NCI-H1930 (cell line): ENCODE measurements at regions not wholly inside any gene's neighbourhood (a gene's known extent, or its start where the extent isn't known, plus 50 kb on each side); places are given as distances from the start of the nearest gene placed in this dataset.

Source experiments
- DNase-seq, 2 experiments: peaks; one replicate each; lab custom pipeline; 2025; lab: John Stamatoyannopoulos, UW

- no peak for DNase-seq
Measured at GRCh38 chr13:74485757-74486156, 351.6 kb upstream of the KLF12 start.

GRCh38 chr13:74479124-74479523, 344.9 kb upstream of the KLF12 start:
- no peak for DNase-seq

GRCh38 chr13:74476788-74477187, 342.6 kb upstream of the KLF12 start:
- DNase-seq, result no peak

GRCh38 chr13:74476365-74476764, 342.2 kb upstream of the KLF12 start:
- no peak for DNase-seq

GRCh38 chr13:74466864-74467263, 332.7 kb upstream of the KLF12 start:
- DNase-seq, result no peak

GRCh38 chr13:74466020-74466419, 331.8 kb upstream of the KLF12 start:
- no peak for DNase-seq

GRCh38 chr13:74465271-74465670, 331.1 kb upstream of the KLF12 start:
- no peak for DNase-seq

GRCh38 chr13:74464670-74465069, 330.5 kb upstream of the KLF12 start:
- no peak for DNase-seq

GRCh38 chr13:74461011-74461410, 326.8 kb upstream of the KLF12 start:
- no peak for DNase-seq

GRCh38 chr13:74452881-74453280, 318.7 kb upstream of the KLF12 start:
- no peak for DNase-seq

GRCh38 chr13:74452176-74452575, 318.0 kb upstream of the KLF12 start:
- no peak for DNase-seq

GRCh38 chr13:74450964-74451363, 316.8 kb upstream of the KLF12 start:
- no peak for DNase-seq

GRCh38 chr13:74450525-74450845, 316.3 kb upstream of the KLF12 start:
- no peak for DNase-seq

- DNase-seq, result no peak
Measured at GRCh38 chr13:74449811-74450524, 315.8 kb upstream of the KLF12 start.

- no peak for DNase-seq
Measured at GRCh38 chr13:74444864-74445479, 310.8 kb upstream of the KLF12 start.

GRCh38 chr13:74444161-74444571, 310.0 kb upstream of the KLF12 start:
- no peak for DNase-seq

- DNase-seq, result no peak
Measured at GRCh38 chr13:74443631-74444030, 309.4 kb upstream of the KLF12 start.

- DNase-seq, result no peak
Measured at GRCh38 chr13:74442751-74443150, 308.5 kb upstream of the KLF12 start.

- no peak for DNase-seq
Measured at GRCh38 chr13:74438901-74439300, 304.7 kb upstream of the KLF12 start.

- DNase-seq, result no peak
Measured at GRCh38 chr13:74434782-74435181, 300.6 kb upstream of the KLF12 start.

GRCh38 chr13:74424455-74424854, 290.3 kb upstream of the KLF12 start:
- DNase-seq, result no peak

GRCh38 chr13:74423434-74423833, 289.2 kb upstream of the KLF12 start:
- DNase-seq, result no peak

GRCh38 chr13:74414458-74414857, 280.3 kb upstream of the KLF12 start:
- DNase-seq, result no peak

GRCh38 chr13:74413482-74413881, 279.3 kb upstream of the KLF12 start:
- DNase-seq, result no peak
